Pons (tissue), 1 donor: ENCODE measurements at regions not wholly inside any gene's neighbourhood (a gene's known extent, or its start where the extent isn't known, plus 50 kb on each side); places are given as distances from the start of the nearest gene placed in this dataset.

Experiments
- DNase-seq: peaks from one replicate; pipeline ENCODE4 v3.0.0-alpha.2; 2016; ENCODE audit warnings: low spot score

GRCh38 chr4:14562901-14563300 lies 439.4 kb upstream of the CPEB2 start:
- no peak for DNase-seq

- no peak for DNase-seq
Measured at GRCh38 chr4:14564281-14564680, 438.0 kb upstream of the CPEB2 start.

GRCh38 chr4:14566518-14566917 lies 435.8 kb upstream of the CPEB2 start:
- no peak for DNase-seq

GRCh38 chr4:14568351-14568750 lies 433.9 kb upstream of the CPEB2 start:
- DNase-seq = no peak

- no peak for DNase-seq
Measured at GRCh38 chr4:14575289-14575688, 427.0 kb upstream of the CPEB2 start.

GRCh38 chr4:14575919-14576318 lies 426.4 kb upstream of the CPEB2 start:
- DNase-seq = no peak

- no peak for DNase-seq
Measured at GRCh38 chr4:14580061-14580460, 422.2 kb upstream of the CPEB2 start.

- no peak for DNase-seq
Measured at GRCh38 chr4:14581741-14582140, 420.5 kb upstream of the CPEB2 start.

DNA sequence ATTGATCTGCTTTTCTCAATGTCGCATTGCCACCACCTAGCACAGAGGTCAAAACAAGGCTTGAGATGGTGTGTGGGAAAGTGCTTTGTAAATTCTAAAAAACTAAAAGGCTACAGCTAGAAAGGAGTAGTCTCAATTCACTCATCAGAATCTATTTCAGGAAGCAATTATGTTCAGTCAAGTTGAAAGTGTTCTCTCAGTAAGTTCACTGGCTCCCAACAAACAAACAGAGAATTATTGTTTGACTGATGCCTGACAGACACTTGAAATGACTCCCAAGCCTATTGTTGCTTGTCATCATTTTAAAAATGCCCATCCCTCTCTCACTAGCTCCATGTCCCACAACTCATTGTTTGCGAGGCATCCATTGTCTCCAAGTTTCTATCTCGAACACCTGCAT lies 419.6 kb upstream of the CPEB2 start:
- peak; percentile 29 for DNase-seq

GRCh38 chr4:14583331-14583730 lies 418.9 kb upstream of the CPEB2 start:
- DNase-seq = no peak

DNA sequence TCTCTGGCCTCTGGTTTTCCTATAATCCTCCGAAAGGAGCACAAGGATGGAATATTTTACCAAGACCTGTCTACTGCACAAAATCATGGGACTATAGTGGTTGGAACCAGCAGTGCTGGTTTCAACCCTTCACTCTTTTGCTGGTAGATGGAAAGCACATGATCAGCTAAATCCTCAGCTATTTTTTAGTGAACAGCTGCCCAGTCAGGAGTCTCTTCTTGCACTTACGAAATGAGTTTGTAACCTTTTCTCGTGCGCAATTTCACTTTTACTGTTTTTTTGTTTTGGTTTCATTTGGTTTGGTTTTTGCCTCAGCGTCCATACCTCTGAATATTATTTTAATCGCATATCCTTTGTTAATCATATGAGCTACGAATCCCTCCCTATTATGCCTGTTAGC lies 418.5 kb upstream of the CPEB2 start:
- DNase-seq = no peak

- no peak for DNase-seq
Measured at GRCh38 chr4:14592950-14593349, 409.3 kb upstream of the CPEB2 start.

- DNase-seq = peak; percentile 7
Measured at GRCh38 chr4:14596028-14596427, 406.3 kb upstream of the CPEB2 start.

GRCh38 chr4:14596437-14596836 lies 405.8 kb upstream of the CPEB2 start:
- no peak for DNase-seq

DNA sequence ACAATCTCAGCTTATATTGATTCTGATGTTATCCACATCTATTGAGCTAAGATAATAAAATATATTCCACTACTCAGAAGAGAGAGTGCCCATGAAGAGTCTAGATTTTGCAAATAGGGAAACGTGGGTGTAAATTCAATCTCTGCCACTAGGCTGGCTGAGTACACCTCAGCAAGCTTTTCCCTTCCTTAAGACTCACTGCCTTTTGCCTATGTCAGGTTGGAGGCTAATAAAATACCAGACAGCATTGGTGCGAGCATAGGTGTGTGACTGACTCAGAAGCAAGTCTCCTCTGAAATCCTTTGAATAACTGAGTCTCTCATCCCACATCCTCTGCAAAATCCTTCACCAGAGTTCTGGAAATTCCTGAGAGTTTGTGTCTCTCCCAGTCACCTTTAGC lies 405.4 kb upstream of the CPEB2 start:
- no peak for DNase-seq

- DNase-seq = no peak
Measured at GRCh38 chr4:14602206-14602605, 400.1 kb upstream of the CPEB2 start.

DNA sequence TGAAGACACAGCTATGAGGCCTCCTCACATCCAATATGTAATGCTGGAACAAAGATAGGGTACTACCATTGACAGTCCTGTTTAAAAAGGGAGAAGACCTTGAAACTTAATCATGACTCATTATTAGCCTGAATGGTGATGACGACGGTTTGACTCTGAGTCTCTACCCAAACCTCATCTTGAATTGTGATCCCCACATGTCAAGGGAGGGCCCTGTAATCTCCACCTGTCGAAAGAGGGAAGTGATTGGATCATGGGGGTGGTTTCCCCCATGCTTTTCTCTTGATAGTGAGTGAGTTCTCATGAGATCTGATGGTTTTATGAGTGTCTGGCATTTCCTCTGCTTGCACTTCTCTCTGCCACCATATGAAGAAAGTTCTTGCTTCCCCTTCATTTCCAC lies 395.3 kb upstream of the CPEB2 start:
- no peak for DNase-seq

- DNase-seq = no peak
Measured at GRCh38 chr4:14607578-14607977, 394.7 kb upstream of the CPEB2 start.

- DNase-seq = no peak
Measured at GRCh38 chr4:14608630-14609029, 393.7 kb upstream of the CPEB2 start.

DNA sequence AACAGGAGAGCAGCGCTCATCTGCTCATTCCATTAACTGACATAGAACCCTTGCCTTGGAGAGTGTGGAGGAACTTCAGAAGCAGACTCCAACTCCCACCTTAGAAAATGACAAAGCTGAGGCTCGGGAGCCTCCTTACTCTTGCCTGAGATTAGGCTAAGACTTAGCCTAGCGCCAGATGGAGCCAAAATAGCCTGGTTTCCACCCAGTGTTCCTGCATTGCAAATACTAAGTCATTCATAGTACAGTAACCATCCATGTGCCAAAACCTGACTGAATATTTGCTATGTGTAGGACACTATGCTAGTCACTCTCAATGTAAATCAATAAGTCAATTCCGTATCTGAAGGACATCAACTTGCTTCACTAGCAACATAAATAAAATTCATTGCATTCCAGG lies 387.4 kb upstream of the CPEB2 start:
- no peak for DNase-seq

- no peak for DNase-seq
Measured at GRCh38 chr4:14615671-14616070, 386.6 kb upstream of the CPEB2 start.

GRCh38 chr4:14620567-14621141 lies 381.6 kb upstream of the CPEB2 start:
- DNase-seq = no peak

DNA sequence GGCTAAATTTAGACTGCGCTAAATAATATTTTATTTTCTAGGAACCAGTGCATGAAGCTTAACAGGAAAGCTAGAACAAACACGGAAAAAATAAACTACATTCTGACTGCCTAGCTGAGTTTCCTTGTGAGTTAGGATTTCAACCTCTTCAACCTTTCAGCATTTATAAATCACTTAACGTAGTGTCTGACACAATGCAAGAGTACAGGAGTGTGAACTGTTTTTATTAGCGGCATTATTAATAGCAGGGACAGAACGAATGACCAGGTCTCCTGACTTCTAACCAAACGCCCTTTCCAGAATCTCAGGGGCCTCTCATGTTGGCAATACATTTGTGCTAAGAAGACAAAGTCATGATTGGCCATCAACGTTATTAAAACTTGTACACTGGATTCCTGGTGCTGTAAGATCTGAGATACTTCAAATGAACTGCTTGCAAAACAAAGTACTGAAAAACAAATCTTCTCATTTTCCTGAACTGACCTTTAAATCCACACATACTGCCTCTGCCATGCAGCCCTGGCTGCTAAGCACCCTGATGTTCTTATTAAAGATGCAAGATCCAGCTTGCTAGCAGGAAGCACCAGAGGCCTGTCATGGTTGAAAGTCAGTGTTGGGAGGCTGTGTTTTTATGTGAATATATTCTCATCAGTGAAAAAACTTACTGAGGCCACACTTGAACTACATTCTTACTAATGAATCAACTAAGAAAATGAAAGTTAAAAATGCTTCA lies 380.4 kb upstream of the CPEB2 start:
- DNase-seq = no peak

GRCh38 chr4:14627038-14627437 lies 375.2 kb upstream of the CPEB2 start:
- no peak for DNase-seq
